Progenitor cell of endocrine pancreas (in vitro differentiated cells): ENCODE measurements at regions not wholly inside any gene's neighbourhood (a gene's known extent, or its start where the extent isn't known, plus 50 kb on each side); places are given as distances from the start of the nearest gene placed in this dataset.

Source experiments
- DNase-seq: peaks from one replicate; pipeline ENCODE4 v3.0.0; 2021; ENCODE audit warnings: low spot score; ENCODE audit not compliant: unreplicated experiment
- H3K27ac Mint-ChIP-seq: 2 replicates; pipeline ENCODE4 v1.8.0; 2021; ENCODE audit warnings: mild to moderate bottlenecking, moderate library complexity, mixed read lengths
- H3K27me3 Mint-ChIP-seq: 2 replicates; pipeline ENCODE4 v1.8.0; 2021; ENCODE audit warnings: mixed read lengths
- H3K36me3 Mint-ChIP-seq: 2 replicates; pipeline ENCODE4 v1.8.0; 2022; ENCODE audit warnings: mixed read lengths; ENCODE audit not compliant: insufficient read depth
- H3K4me1 Mint-ChIP-seq: 2 replicates; pipeline ENCODE4 v1.8.0; 2021; ENCODE audit warnings: low read depth, mixed read lengths
- H3K4me3 Mint-ChIP-seq: 2 replicates; pipeline ENCODE4 v1.8.0; 2021; ENCODE audit warnings: low read depth, mild to moderate bottlenecking, moderate library complexity, mixed read lengths
- H3K9me3 Mint-ChIP-seq: 2 replicates; pipeline ENCODE4 v1.8.0; 2021; ENCODE audit warnings: low read depth, mixed read lengths
- CTCF ChIP-seq: fragments of 200-600 bp; sonication (generic); IDR thresholded peaks from one replicate; pipeline ENCODE4 v1.5.0; 2021; ENCODE audit warnings: antibody characterized with exemption, mild to moderate bottlenecking; ENCODE audit not compliant: unreplicated experiment

- no peak for TF ChIP-seq CTCF
- H3K27ac Mint-ChIP-seq = no peak overlapping the region
These were observed 185.1 kb downstream of the SCG2 start for GRCh38 chr2:223416815-223417610.

GRCh38 chr2:223418131-223418530 lies 184.0 kb downstream of the SCG2 start:
- no peak overlapping the region for H3K4me3 Mint-ChIP-seq
- DNase-seq = no peak
- peaks cover 6% of the 10 kb centered on the region for H3K27me3 Mint-ChIP-seq
- TF ChIP-seq CTCF = no peak
- H3K27ac Mint-ChIP-seq = no peak overlapping the region
- H3K36me3 Mint-ChIP-seq = no peaks in the 10 kb centered on the region
- H3K4me1 Mint-ChIP-seq = no peaks in the 10 kb centered on the region
- no peaks in the 10 kb centered on the region for H3K9me3 Mint-ChIP-seq

More at GRCh38 chr2:223416815-223417610, 185.1 kb downstream of the SCG2 start:
- H3K36me3 Mint-ChIP-seq = no peaks in the 10 kb centered on the region
- DNase-seq = no peak
- no peak overlapping the region for H3K4me3 Mint-ChIP-seq
- H3K27me3 Mint-ChIP-seq = peaks cover 7% of the 10 kb centered on the region
- H3K4me1 Mint-ChIP-seq = no peaks in the 10 kb centered on the region
- H3K9me3 Mint-ChIP-seq = no peaks in the 10 kb centered on the region

GRCh38 chr2:223418604-223419199 lies 183.5 kb downstream of the SCG2 start:
- Mint-ChIP-seq H3K4me3 (no peak overlapping the region), H3K27ac (no peak overlapping the region)

GRCh38 chr2:223420048-223420447 lies 182.1 kb downstream of the SCG2 start:
- H3K9me3 Mint-ChIP-seq = no peaks in the 10 kb centered on the region
- DNase-seq = no peak
- H3K27me3 Mint-ChIP-seq = no peaks in the 10 kb centered on the region
- no peaks in the 10 kb centered on the region for H3K4me1 Mint-ChIP-seq
- H3K27ac Mint-ChIP-seq = no peak overlapping the region
- H3K4me3 Mint-ChIP-seq = no peak overlapping the region
- H3K36me3 Mint-ChIP-seq = no peaks in the 10 kb centered on the region
- TF ChIP-seq CTCF = no peak

More at GRCh38 chr2:223418604-223419199, 183.5 kb downstream of the SCG2 start:
- Mint-ChIP-seq H3K9me3 (no peaks in the 10 kb centered on the region), H3K27me3 (peaks cover under 1% of the 10 kb centered on the region), H3K36me3 (no peaks in the 10 kb centered on the region), H3K4me1 (no peaks in the 10 kb centered on the region)
- DNase-seq = no peak
- TF ChIP-seq CTCF = no peak

GRCh38 chr2:223431479-223431878 lies 170.7 kb downstream of the SCG2 start:
- no peaks in the 10 kb centered on the region for H3K36me3 Mint-ChIP-seq
- DNase-seq = no peak
- H3K27ac Mint-ChIP-seq = no peak overlapping the region
- no peak overlapping the region for H3K4me3 Mint-ChIP-seq
- no peaks in the 10 kb centered on the region for H3K4me1 Mint-ChIP-seq
- no peak for TF ChIP-seq CTCF
- peaks cover under 1% of the 10 kb centered on the region for H3K27me3 Mint-ChIP-seq
- peaks cover 10% of the 10 kb centered on the region for H3K9me3 Mint-ChIP-seq
